Psoas muscle (tissue), 7 donors: ENCODE measurements at regions not wholly inside any gene's neighbourhood (a gene's known extent, or its start where the extent isn't known, plus 50 kb on each side); places are given as distances from the start of the nearest gene placed in this dataset.

Source experiments
- ATAC-seq, 4 donors: fragments of 200-7000 bp; cut with Tn5 transposase; one replicate each; pipeline ENCODE4 v1.9.1; 2020; ENCODE audit warnings: moderate library complexity in 3 of 4, mild to moderate bottlenecking in 2 of 4
- DNase-seq, 2 donors: peaks; one replicate each; pipeline ENCODE4 v3.0.0-alpha.2; 2020
- H3K27ac ChIP-seq: fragments of 200-600 bp; one replicate; pipeline ENCODE4 v1.8.0; 2022
- H3K27me3 ChIP-seq, 3 donors: fragments of 200-600 bp in 1 of 3; one replicate each; pipeline versions ENCODE4 v1.6.1 to v1.8.0; 2013 to 2022; ENCODE audit warnings: low read length in 2 of 3, mild to moderate bottlenecking in 2 of 3, moderate library complexity in 1 of 3; ENCODE audit not compliant: insufficient read depth in 3 of 3
- H3K36me3 ChIP-seq, 2 donors: fragments of 200-600 bp in 1 of 2; one replicate each; pipeline versions ENCODE4 v1.6.1 to v1.8.0; 2013 to 2022; ENCODE audit warnings: low read depth in 1 of 2, mild to moderate bottlenecking in 1 of 2, moderate library complexity in 1 of 2; ENCODE audit not compliant: insufficient read depth in 1 of 2
- H3K4me1 ChIP-seq: fragments of 200-600 bp; one replicate; pipeline ENCODE4 v1.8.0; 2022
- H3K4me3 ChIP-seq: fragments of 200-600 bp; one replicate; pipeline ENCODE4 v1.8.0; 2022; ENCODE audit warnings: mild to moderate bottlenecking
- H3K9me3 ChIP-seq: fragments of 200-600 bp; one replicate; pipeline ENCODE4 v1.8.0; 2022
- WGBS, 3 donors: extraction: QIAGEN DNeasy Blood & Tissue Kit; methylation state at CpG; one replicate each; pipeline versions ENCODE4 v1.1.6 to v1.1.7; 2013; 5-methylcytosine and 5-hydroxymethylcytosine counted together
- intact Hi-C, 2 donors: fragments of 100-400 bp; cut with DNase I; formaldehyde crosslinking; loops; one replicate each; pipeline versions ENCODE4 v1.11.0 to v1.14.2; 2022
- TF ChIP-seq, protein P1 (sequence below): fragments of 200-600 bp; IDR thresholded peaks from one replicate; pipeline ENCODE4 v1.8.0; 2022; ENCODE audit warnings: antibody characterized with exemption
- donor health status: healthy with polysubstance abuse.
- donor health status: DM: no; HTN: no; CAD: no; lungs with moderate emphysema.
- donor health status: Bipolar disorder and iron deficiency.
- donor health status: healthy.
- donor health status: DM: yes; HTN: yes; CAD: no.
- donor health status: DM: no; HTN: no; CAD: no.
- donor health status: DM: yes; HTN: yes; CAD: no.

DNA sequence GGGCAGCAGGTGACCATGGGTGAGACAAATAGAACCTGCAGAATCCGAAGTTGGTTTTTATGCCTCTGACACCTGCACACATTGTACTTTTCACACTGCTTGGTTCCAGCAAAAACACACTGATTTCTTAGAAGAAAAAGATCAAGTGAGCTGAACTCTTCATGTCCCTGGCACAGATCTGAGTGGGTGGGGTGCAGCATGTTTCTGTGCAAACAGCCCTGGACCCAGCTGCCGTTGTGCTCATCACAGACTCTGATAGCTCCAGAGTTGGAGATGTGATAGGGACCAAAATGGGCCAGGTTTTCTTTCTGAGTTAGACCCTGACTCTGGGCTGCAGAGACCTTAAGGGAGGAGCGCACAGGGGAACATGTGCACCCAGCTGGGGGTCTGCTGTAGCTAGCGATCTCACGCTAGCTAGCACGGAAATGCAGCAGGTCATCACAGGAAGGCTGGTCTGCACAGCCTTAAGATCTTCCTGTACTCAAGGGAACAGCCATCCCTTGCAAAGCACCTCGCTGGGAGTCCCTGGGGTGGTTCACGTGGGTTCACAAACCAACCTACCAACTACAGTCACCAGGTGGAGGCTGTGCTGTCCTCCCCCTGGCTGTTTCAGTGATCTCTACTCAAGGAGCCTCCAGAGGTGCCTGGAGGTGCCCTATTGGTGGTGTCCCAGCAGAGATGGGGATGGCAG lies 291.1 kb downstream of the PTPRU start:
- Histone ChIP-seq H3K27ac (no peak overlapping the region), H3K4me3 (no peak overlapping the region), H3K9me3 (peaks cover 9% of the 10 kb centered on the region), H3K4me1 (no peaks in the 10 kb centered on the region), H3K27me3 (peaks cover 0 to 17% (median 4%) of the 10 kb centered on the region in 3 donors), H3K36me3 (no peaks in the 10 kb centered on the region)
- DNase-seq (no peak), ATAC-seq (no peak)
- intact Hi-C loops: no loop called here
- TF ChIP-seq, protein P1, sequence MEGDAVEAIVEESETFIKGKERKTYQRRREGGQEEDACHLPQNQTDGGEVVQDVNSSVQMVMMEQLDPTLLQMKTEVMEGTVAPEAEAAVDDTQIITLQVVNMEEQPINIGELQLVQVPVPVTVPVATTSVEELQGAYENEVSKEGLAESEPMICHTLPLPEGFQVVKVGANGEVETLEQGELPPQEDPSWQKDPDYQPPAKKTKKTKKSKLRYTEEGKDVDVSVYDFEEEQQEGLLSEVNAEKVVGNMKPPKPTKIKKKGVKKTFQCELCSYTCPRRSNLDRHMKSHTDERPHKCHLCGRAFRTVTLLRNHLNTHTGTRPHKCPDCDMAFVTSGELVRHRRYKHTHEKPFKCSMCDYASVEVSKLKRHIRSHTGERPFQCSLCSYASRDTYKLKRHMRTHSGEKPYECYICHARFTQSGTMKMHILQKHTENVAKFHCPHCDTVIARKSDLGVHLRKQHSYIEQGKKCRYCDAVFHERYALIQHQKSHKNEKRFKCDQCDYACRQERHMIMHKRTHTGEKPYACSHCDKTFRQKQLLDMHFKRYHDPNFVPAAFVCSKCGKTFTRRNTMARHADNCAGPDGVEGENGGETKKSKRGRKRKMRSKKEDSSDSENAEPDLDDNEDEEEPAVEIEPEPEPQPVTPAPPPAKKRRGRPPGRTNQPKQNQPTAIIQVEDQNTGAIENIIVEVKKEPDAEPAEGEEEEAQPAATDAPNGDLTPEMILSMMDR: no peak
- 28 to 36% (median 29%) methylated on average over 8 of the region's 8 CpGs for WGBS, 3 donors

DNA sequence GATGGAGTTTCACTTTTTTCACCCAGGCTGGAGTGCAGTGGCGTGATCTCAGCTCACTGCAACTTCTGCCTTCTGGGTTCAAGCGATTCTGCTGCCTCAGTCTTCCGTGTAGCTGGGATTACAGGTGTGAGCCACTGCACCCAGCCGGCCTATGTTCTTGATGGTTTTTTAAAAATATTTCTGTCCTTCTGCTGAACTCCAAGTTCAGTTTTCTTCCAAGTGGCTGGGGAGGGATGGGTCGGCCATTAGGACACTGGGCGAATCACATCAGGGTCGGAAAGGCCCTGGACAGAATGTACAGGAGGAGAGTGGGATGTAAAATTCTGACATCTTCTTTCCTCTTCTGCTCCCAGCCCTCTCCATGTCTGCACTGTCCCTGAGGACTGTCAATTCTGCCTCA lies 289.6 kb downstream of the PTPRU start:
- ATAC-seq (no peak), DNase-seq (no peak)
- Histone ChIP-seq H3K27ac (no peak overlapping the region), H3K27me3 (peaks cover 0 to 26% (median 6%) of the 10 kb centered on the region in 3 donors), H3K4me1 (no peaks in the 10 kb centered on the region), H3K4me3 (no peak overlapping the region), H3K9me3 (peaks cover 9% of the 10 kb centered on the region), H3K36me3 (no peaks in the 10 kb centered on the region)
- WGBS, 3 donors: 85 to 92% (median 87%) methylated on average over 7 of the region's 7 CpGs
- TF ChIP-seq, protein P1: no peak
- intact Hi-C loops: no loop called here

GRCh38 chr1:29524285-29525065 lies 288.2 kb downstream of the PTPRU start:
- DNase-seq (no peak), ATAC-seq (no peak)
- no peaks in the 10 kb centered on the region for H3K4me1 ChIP-seq
- no peak overlapping the region for H3K4me3 ChIP-seq
- 77 to 78% (median 77%) methylated on average over 22 to 23 of the region's 23 CpGs for WGBS, 3 donors
- H3K9me3 ChIP-seq: peaks cover 5% of the 10 kb centered on the region
- H3K27me3 ChIP-seq: peaks cover 0 to 35% (median 9%) of the 10 kb centered on the region in 3 donors
- intact Hi-C loops: no loop called here
- H3K27ac ChIP-seq: no peak overlapping the region
- TF ChIP-seq, protein P1: no peak
- H3K36me3 ChIP-seq: no peaks in the 10 kb centered on the region

- Histone ChIP-seq H3K27ac (no peak overlapping the region), H3K4me3 (no peak overlapping the region), H3K9me3 (no peaks in the 10 kb centered on the region), H3K36me3 (no peaks in the 10 kb centered on the region), H3K4me1 (no peaks in the 10 kb centered on the region), H3K27me3 (peaks cover 0 to 35% (median 12%) of the 10 kb centered on the region in 3 donors)
- no peak for DNase-seq
- TF ChIP-seq, protein P1: no peak
- ATAC-seq: no peak
- intact Hi-C loops: no loop called here
- WGBS, 3 donors: 77 to 82% (median 78%) methylated on average over 10 of the region's 10 CpGs
Observed at GRCh38 chr1:29523576-29523975, 287.3 kb downstream of the PTPRU start.
